HFF-Myc (cell line): ENCODE measurements at regions not wholly inside any gene's neighbourhood (a gene's known extent, or its start where the extent isn't known, plus 50 kb on each side); places are given as distances from the start of the nearest gene placed in this dataset.

Source experiments
- DNase-seq: peaks from one replicate; pipeline ENCODE4 v3.0.0-alpha.2; 2011; ENCODE audit warnings: low read depth; ENCODE audit errors: extremely low read depth
- H3K4me3 ChIP-seq: replicated peaks from 2 replicates; pipeline ENCODE4 v1.5.1; 2011; ENCODE audit warnings: low read depth, mild to moderate bottlenecking, control low read depth, low read length
- TF ChIP-seq, protein P1 (sequence below): IDR thresholded peaks from 2 replicates; pipeline ENCODE4 v1.5.1; 2012; ENCODE audit warnings: mild to moderate bottlenecking, low read depth, low read length, control low read depth; ENCODE audit errors: missing control alignments

DNA sequence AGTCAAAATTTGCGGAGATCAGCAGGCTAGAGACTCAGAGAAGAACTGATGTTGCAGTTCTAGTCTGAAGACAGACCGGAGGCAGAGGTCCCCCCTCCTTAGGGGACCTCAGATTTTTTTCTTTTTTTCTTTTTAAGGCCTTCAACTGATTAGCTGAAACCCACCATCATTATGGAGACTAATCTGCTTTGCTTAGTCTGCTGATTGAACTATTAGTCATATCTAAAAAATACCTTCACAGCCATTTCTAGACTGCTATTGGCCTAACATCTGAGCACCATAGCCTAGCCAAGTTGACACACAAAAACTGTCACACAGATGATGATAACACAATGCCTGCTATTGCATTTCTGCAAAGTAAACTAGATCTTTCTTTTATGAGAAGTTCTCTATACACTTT, 141.1 kb upstream of the TNFAIP3 start:
- TF ChIP-seq, protein P1, sequence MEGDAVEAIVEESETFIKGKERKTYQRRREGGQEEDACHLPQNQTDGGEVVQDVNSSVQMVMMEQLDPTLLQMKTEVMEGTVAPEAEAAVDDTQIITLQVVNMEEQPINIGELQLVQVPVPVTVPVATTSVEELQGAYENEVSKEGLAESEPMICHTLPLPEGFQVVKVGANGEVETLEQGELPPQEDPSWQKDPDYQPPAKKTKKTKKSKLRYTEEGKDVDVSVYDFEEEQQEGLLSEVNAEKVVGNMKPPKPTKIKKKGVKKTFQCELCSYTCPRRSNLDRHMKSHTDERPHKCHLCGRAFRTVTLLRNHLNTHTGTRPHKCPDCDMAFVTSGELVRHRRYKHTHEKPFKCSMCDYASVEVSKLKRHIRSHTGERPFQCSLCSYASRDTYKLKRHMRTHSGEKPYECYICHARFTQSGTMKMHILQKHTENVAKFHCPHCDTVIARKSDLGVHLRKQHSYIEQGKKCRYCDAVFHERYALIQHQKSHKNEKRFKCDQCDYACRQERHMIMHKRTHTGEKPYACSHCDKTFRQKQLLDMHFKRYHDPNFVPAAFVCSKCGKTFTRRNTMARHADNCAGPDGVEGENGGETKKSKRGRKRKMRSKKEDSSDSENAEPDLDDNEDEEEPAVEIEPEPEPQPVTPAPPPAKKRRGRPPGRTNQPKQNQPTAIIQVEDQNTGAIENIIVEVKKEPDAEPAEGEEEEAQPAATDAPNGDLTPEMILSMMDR: no peak
- DNase-seq: no peak
- no peak overlapping the region for H3K4me3 ChIP-seq

DNA sequence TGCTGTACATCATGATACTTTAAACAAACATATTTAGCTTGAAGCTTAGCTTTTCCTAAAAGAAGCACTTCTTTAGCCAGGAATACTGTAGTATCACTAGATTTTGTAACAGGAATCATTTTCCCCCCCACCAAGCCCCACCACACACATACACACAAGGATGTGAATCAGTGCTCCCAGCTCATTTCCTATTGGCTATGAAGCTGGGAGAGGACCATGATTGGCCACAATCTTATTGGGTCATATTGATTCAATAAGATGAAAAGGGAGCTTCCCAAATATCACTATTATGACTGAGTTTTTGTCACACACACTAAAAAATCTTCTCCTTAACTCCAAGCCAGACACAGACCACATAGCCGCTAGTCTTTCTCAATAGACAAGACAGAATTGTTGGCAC, 140.5 kb upstream of the TNFAIP3 start:
- no peak overlapping the region for H3K4me3 ChIP-seq
- TF ChIP-seq, protein P1: no peak
- no peak for DNase-seq

DNA sequence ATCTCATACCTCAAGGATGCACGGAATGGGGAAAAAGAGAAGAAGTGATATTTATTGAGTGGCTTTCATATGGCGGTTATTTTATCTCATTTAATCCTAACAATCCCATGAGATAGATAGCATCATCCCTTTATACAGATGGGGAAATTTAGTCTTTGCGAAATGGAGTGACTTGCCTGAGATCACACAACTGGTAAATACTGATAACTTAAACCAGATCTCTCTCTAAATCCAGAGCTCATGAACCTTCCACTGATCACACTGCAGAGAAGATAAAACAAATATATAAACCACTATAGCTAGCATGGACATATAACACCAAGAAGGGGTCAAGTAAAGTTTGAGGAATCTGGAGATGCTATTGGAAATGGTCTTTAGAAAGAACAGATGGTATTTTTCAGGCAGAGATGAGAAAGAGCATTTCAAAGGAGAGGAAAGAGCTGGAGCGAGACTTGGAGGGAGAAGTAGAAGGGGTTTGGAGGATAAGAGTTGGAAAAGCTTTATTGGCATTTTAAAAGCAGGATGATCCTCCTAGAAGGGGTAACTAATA, 139.8 kb upstream of the TNFAIP3 start:
- no peak for DNase-seq
- no peak overlapping the region for H3K4me3 ChIP-seq
- TF ChIP-seq, protein P1: no peak

DNA sequence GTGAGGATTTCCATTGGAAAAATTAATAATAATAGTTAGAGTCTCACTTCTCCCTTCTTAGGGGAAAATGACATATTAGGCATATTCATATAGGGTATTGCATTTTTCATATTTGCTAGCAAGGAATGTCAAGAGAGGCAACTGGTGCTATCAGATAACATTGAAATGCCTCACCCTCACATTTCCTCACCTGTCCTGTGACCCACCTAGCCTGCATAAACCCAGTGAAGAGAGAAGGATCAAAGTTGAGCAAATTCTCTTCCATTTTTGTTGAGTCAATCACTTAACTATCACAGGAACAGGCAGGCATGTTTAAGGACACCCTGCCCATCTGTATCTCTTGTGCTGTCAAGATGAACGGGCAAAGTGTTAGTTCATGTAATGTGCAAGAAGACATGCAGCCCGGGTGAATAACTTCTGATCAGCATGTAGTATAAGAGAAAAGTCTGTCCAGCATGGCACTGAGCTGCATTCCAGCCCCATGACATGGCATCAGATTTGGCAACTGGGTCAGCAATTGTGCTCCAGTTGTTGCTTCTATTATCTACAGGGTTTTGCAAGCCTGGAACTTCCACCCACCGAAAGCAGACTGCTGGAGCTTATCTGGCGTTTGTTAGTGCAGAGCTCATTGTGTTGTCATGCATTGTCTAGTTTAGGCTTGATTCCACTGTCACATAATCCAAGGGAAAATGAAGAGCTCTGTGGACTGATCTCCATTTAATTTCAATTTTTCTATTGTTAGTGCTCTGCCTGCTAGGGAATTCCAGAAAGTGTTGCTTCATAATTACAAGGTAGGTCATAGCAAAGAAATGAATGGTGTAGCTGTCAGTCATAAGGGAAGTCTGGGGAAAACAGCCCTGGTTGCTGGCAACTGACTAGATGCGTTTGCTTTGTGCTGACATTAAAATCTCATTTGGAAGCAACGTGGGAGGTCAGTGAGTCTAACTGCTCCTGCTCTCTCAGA, 138.4 kb upstream of the TNFAIP3 start:
- TF ChIP-seq, protein P1: no peak
- no peak for DNase-seq
- H3K4me3 ChIP-seq: no peak overlapping the region

DNA sequence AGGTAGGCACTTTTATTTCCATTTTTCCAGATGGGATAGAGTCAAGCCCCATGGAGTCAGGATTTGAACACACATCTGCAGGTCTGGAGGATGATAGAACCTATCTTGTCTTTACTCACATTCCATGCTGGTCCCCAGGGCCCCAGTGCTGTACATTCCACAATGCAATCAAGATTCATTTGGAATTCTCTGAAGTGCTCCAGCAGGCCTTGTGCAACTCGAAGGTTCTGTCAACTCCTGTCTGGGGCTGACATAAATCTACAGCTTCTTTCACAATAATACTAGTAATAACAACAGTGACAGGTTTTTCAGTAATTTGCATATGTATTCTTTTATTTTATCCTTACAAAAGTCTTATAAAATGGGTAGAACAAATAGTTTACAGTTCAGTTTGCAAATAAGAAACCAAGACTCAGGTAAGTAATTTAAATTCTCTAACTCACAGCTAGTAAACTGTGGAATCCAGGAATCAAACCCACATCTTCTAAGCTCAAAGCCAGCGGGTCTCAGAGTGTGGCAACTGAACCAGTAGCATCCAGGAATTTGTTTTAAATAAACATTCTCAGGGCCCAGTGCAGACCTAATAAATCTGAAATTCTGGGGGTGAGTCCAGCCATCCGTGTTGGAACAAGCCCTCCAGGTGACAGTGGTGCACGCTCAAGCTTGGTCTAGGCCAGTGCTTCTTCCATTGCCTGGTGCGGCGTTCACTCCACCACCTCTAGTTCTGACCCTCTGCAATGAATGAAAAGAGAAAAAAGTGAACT, 137.0 kb upstream of the TNFAIP3 start:
- H3K4me3 ChIP-seq: no peak overlapping the region
- TF ChIP-seq, protein P1: no peak
- no peak for DNase-seq

DNA sequence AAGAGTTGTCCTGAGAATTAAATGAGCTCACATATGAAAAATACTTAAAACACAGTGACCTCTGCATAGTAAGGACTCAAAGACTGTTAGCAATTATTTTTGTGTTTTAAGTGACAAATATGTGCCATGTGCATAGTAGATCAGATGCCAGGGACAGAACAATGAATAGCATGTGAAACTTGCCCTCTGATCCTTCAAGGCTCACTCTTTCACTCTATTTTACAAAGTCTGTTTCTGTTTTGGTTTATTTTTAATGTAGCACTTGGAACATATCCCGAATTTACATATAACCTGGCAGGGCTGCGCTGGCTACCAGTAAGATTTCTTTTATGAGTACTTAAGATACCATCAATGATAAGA, 135.5 kb upstream of the TNFAIP3 start:
- TF ChIP-seq, protein P1: no peak
- no peak overlapping the region for H3K4me3 ChIP-seq
- no peak for DNase-seq
